Ramos (cell line): ENCODE measurements at regions not wholly inside any gene's neighbourhood (a gene's known extent, or its start where the extent isn't known, plus 50 kb on each side); places are given as distances from the start of the nearest gene placed in this dataset.
"Not testable (repeated sequence)": the region's sequence is repeated elsewhere in the genome, so short reads cannot be mapped to it uniquely, and the experiment has no call there.

ENCODE experiments used
- in situ Hi-C: fragments of 300-500 bp; cut with MboI; formaldehyde crosslinking; loops from one replicate; pipeline ENCODE4 v1.14.3; 2022; ENCODE audit warnings: low sequenced_read_pairs; ENCODE audit not compliant: unreplicated experiment

DNA sequence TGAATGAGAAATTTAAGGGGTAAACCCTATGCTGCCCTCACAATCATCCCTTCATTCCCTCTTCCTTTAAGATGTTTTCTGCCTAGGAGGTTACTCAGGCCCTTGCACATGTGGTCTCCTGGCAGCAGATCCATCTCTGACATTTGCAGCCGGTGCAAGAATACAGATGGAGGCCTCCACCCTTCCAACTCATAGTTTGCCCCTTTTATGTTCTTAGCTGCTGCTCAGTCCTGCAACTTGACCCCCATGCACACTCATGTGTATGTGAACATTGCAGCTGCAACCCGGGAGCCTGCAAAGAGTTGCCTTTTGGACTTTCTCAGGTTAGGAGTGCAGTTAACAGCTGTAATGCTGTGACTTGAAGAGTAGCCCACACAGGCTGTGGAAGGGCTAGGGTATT, 131.9 kb upstream of the SGK1 start:
- in situ Hi-C loops, result no loop called here

DNA sequence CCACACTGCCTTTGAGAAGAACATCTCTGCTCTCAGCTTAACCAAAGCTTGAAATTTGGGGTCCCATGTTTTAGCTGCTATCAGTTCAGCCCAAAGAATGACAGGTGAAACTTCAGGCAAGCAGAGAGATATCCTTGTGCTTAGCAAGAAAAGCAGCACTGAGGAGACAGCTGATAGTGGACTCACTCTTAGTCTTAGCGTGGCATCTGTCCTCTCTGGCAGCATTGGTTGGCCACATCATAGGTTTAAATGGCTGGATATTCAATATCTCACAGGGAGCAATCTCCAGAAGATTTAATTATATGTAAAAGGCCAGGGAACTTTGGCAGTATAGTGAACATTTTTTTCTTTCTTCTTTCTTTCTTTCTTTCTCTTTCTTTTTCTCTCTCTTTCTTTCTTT, 131.1 kb upstream of the SGK1 start:
- in situ Hi-C loops, result no loop called here

DNA sequence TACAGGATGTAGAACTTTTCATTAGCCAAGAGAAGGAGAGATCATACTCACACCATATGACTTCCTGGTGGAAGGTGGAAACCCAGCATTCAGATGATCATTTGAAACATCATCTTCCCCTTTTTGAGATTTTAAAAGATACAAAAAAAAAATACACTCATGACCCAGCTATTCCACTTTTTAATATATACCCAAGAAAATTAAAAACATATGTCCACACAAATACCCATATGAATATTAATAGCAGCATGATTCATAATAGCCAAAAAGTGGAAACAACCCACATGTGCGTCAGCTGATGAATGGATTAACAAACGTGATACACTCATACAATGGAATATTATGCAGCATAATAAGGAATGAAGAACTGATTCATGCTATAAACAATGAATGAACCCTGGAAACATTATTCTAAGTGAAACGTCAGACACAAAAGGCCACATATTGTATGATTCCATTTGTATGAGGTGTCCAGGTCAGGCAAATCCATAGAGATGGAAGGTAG, 130.0 kb upstream of the SGK1 start:
- in situ Hi-C loops, result no loop called here

DNA sequence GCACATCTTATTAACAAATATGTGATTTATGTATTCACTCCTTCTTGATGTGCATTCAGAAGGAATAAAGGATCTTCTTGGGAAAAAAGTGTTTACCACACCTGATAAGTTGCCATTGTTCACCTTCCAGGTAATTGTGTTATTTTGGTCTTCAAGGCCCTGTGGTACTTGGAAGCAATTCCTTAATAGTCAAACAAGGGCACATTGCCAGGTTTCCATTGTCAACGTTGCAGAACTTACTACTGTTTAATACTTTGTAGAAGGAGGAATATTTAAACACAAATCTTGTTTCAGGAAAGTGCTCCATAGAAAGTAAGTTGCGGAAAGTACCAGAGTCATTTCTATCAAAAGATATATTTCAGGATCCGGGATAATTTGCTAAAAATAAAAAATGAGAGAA, 129.5 kb upstream of the SGK1 start:
- in situ Hi-C loops, result no loop called here

DNA sequence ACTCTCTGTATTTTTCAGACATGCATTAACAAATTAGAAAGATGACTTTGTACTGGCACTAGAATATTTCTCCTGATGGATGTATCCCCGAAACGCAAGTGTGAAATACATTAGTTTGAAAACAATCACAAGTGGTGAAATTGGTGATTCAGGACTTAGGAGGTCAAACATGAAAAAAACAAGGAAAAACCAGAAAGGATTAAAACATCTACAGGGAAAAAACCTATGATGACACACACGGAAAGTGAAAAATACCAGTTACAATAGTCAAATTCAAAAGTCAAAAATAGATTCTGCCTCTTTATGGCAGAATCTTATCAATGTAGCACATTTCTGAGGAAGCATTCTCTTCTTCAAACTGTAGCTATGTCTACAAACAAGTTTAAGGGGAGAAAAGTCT, 129.0 kb upstream of the SGK1 start:
- in situ Hi-C loops, result no loop called here

DNA sequence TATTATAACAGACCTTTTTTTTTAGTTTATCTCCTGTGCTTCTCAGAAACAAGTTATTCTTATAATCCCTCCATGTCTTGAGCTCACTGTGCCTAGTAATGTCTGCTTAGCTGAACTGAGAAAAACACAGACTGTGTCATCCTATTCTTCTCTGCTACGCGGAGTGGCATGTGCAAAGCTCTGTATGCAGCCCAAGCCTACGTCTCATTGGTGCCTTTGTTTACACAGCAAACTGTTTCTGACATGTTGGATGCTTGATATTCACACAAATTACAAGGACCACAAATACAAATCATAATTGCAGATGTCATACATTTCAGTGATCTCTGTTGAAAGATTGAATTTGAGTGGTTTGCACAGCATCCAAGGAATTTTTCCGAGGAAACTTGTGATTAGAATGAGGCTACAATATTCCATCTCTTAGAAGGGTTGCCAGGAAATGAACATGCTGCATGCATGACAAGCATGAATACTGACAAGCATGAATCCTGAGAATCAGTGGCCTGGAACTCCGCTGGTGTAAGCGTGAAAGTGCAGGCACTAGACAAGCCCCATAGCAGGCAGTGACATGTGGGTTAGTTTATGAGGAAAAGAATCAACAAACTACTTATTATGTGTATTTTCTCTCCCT, 128.4 kb upstream of the SGK1 start:
- in situ Hi-C loops, result no loop called here

DNA sequence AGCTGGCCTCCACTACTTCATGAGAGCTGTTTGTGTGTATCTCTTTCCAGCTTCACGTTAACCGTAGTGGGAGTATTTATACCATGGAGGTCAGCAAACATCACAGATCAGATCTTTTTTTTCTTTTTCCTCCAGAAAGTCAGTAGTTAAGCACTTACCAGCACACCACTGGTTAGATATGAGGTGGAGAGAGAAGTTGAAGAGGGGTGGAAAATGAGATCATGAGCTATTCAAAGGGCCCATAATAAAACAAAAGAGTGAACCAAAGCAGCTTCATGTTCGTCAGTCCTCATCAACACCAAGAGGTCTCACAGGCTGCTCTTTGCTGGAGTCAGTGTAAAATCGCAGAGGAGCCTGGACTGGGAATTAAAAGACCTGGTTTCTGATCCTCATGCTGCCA, 125.1 kb upstream of the SGK1 start:
- in situ Hi-C loops, result no loop called here

DNA sequence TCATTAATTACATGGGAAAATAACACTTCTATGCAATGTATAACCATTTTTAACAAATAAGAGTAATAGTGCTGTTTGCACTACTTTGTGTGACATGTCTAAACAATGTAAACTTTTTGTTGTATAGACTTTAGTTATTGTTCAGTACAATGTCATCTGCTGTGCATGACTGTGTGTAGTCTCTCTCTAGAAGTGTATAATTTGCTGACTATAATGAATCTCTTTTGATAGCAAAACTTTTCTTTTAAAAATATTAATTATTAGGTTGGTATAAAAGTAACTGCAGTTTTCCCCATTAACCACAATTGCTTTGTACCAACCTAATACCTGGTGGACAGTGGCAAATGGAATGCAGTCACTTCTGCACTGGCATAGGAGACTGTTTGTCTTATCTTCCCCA, 124.2 kb upstream of the SGK1 start:
- in situ Hi-C loops, result no loop called here

DNA sequence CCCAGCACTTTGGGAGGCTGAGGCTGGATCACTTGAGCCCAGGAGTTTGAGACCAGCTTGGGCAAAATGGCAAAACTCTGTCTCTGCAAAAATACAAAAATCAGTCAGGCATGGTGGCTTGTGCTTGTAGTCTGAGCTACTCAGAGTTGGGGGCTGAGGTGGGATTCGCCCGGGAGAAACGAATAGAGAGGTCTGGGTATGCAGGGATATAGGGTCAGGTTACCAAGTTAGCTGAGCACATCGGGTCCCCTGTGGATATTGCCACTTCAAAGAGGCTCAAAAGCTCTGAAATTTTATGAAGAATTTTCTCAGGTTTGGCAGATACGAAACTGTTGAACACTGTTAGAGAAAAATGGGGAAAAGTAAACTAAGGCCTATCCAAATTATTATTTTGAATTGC, 120.9 kb upstream of the SGK1 start:
- in situ Hi-C loops, result no loop called here

DNA sequence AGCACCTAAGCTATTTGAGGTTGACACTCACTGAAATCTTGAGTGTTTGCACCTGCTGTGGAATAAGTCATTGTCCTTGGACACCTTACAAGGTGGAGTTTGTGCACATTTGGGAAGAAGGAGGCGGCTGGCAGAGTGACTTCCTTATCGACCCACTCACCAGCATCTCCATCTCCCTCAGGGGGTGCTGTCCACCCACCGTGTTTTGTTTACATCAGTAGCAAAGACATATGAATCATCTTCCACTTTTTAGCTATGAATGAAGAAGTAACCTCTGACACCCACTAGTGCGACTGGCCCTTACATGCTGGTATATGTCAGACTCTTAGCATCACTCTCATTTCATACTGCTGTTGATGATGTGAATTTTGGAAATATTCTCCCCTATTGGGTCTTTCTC, 119.5 kb upstream of the SGK1 start:
- in situ Hi-C loops, result no loop called here

DNA sequence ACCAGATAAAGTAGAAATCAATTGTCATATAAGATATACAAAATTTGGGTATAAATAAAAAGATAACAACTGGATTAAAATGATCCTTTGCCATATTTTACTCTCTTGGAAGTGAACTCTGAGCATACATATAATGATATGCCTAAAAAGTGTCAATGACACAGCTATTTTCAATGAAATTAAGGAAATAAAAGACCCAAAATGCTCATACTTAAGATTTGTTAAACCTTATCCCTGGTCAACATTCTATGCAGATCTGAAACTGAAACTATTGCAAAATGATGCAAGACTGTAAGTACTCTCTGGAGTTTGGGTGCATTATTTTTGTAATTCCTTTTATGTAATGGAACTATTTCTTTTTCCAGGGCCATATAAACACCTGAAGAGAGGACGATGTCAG, 119.0 kb upstream of the SGK1 start:
- in situ Hi-C loops, result no loop called here

DNA sequence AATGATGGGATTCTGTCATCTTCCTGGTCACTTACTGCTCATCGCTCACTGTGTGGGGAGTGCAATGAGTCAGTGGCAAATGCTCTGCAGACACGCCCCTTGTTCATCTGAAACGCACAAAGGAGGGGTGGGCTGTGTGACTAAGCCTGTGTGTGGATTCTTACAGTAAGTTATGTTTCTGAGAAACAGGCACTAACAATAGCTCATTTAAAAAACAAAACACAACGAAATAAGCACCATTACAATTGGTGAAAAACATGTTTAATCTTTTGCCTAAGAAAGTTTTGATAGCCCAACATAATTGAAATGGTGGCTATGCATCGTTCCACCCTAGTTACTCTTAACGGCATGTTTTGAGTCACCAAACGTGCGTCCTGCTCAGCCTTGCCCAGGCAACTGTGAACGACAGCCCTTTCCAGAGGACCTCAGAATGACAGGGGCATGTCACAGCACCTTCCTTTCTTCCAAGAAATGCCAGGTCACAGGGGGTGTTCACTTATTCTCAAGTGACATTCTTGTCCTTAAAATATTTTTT, 118.4 kb upstream of the SGK1 start:
- in situ Hi-C loops, result no loop called here

DNA sequence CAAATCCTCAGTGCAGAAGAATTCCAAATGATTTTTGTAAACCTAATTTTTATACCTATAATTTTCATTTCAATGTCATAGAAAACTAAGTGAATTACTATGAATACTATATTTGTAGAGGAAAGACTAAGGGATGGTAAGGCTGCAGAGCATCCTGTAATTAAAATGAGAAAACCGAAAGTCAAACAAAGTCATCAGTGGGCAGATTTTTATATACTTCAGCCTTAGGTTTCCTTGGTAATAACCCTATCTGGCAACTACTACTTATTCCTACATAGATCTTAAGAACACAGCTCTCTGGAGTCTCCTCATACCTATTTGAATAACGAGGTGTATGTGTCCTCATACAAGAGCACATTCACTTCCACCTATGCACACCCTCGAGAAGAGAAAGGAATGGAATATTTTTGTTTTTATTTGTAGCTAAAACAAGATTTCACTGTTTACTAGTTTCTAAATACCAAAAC, 117.9 kb upstream of the SGK1 start:
- in situ Hi-C loops, result no loop called here

DNA sequence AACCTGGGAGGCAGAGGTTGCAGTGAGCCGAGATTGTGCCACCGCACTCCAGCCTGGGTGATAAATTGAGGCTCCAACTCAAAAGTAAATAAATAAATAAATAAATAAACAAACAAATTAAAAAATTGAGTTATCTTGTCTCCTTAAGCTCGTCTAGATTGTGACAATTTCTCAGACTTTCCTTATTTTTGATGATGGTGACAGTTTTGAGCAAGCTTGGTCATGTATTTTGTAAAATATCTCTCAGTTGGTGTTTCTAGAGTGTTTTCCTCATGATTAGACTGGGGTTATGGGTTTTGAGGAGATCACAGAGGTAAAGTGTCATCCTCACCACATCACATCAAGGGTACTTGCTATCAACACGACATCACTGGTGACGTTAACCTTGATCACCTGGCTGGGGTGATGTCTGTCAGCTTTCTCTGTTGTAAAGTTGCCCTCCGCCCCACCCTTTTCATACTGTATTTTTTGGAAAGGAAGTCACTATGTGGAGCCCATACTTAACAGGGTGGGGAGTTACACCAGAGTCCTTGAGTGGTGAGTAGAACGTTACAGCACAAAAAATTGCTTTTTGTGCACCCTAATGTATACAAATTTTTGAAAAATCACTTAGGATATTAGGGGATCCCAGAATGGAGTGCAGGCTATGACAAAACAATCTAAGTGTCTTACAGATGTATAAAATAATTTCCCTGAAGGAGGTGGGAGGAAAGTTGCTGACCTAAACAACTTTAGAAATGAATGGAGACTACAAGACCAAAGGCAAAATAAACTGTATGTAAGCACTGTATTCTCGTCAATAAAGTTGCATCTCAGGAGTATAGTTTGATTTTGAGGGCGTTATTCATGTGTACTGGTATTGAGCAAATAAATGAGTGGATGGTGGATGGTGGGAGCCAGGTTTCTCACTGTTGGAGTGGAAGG, 116.4 kb upstream of the SGK1 start:
- in situ Hi-C loops, result no loop called here

DNA sequence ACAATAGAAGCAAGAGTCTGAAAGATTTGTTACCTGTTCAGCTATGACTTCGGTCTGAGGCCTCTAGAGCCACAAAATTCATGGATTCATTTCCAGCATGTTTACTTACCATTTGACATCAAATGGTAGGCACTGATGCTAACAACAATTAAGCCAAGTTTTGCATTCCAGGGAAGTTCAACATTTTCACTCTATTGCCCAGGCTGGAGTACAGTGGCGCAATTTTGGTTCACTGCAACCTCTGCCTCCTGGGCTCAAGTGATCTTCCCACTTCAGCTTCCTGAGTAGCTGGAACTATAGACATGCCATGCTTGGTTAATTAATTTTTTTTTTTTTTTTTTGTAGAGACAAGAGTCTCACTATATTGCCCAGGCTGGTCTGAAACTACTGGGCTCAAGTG, 114.1 kb upstream of the SGK1 start:
- in situ Hi-C loops, result no loop called here

DNA sequence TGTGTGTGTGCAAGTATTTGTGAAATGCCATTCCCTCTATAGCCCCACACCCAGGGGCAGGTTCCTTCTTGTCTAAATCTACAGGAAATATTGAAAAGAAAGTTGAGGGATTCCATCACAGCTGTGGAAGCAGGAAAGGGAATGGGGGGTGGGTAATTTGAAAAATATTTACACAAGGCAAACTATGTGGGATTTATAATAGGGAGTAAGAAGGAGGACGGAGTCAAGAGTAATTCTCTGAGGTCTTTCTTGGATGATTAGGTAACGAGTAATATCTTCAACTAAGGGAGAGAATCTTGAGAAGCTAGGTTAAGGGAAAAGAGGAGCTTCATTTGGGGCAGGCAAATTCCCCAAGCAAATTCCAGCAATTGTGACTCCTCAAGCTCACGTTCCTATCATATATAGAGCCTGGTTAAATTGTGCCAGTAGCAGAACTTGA, 113.5 kb upstream of the SGK1 start:
- in situ Hi-C loops, result no loop called here

DNA sequence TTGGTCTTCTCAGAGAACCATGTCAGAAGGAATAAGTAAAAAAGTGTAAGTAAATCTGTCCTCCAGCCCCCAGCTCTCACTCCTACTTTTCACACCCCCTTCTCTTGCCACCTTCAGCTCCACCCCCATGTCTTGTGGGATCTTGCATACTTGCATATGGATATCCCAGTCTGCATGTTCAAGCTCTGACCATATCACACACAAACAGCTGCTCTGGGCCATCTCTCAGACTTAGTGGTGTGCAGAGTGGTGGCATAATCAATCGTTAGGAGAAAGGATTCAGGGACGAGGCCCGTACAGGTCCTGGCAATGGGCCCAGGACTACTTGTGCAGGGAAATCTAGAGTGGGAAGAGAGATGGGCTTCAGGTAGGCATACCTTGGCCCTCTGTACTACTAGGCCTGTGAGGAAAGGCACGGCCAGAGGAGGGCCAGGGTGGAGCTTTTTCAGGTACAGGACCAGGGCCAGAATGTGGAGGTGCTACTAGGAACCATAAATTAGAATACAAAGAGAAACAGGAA, 112.0 kb upstream of the SGK1 start:
- in situ Hi-C loops, result no loop called here

DNA sequence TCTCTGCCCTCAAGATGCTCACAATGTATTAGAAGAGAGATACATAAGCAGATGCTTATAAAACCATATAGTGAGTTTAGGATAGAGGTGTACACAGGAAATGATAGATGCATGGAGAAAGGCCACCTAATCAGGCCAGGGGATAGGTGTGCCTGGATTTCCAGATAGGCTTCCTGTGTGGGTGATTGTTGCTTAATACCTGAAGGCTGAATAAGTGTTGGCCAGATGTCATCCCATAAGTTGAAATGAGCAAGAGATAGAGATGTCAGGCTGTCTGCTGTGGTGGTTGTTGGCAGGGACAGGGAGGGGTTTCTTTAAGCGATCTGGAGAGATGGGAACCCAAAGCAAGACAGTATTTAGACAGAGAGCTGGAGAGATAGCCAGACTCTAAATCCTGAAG, 109.8 kb upstream of the SGK1 start:
- in situ Hi-C loops, result no loop called here

DNA sequence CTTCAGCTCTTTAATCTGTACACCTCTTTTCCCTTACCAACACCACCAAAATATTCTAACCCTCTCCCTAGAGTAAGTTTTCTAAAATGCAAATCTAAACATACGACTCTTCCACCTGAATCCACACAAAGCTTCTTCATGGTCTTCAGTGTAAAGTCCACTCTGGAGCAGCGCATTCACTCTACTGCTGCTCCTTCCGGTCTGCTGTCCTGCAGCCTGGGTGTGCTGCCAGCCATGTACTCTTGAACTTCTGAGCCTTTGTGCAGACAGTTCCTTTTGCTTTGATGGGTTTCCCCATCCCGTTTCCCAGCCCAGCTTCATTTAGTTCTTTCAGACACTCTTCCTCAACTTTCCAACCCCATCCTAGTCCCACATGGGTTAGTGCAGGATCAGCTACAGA, 108.7 kb upstream of the SGK1 start:
- in situ Hi-C loops, result no loop called here

DNA sequence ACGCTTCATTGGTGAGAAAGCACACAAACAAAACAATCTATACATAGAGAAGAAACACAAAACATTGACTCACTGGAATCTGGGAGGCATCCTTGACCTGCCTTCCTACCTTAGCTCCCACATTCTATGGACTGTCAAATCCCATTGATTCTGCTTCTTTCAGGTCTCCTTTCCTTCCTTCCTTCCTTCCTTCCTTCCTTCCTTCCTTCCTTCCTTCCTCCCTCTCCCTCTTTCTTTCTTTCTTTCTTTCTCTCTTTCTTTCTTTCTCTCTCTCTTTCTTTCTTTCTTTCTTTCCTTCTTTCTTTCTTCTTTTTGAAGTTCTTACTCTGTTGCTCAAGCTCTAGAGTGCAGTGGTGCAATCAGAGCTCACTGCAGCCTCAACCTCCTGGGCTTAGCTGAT, 108.0 kb upstream of the SGK1 start:
- in situ Hi-C loops, result not testable (repeated sequence)

DNA sequence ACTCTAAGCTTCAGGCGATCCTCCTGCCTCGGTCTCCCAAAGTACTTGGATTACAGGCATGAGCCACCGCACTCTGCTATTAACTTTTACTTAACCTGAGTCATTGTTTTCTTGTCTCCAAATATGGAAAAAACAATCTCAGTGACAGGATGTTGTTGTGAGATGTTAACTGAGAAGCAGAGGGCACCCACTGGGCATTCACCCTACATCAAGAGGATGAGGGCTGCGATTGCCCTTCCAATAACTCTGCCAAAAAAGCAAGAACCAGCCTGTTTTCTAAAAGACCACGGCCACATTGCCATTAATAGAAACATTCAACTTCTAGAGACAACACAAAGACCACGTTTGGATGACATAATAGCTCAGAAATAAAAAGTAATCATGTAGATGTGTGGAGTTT, 107.6 kb upstream of the SGK1 start:
- in situ Hi-C loops, result no loop called here
